ENCODE measurements at regions not wholly inside any gene's neighbourhood (a gene's known extent, or its start where the extent isn't known, plus 50 kb on each side); places are given as distances from the start of the nearest gene placed in this dataset.

DNA sequence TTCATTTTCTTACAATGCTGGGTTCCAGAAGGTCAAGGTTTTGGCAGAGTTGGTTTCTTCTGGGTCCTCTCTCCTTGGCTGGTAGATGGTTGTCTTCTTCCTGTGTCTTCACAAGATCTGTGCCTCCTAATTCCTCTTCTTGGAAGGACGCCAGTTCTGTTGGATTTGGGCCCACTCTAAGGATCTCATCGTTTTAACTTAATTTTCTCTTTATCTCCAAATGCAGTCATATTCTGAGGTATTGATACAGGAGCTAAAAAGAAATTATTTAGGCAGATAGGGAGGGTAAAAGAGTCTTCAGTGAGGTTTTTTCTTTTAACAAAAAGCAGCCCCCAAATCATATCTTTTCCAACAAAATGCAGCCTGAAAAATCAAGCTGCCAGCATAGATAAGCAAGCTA lies 998.4 kb downstream of the SOCS6 start:
- Histone ChIP-seq H3K36me3 (no peaks in the 10 kb centered on the region), H3K4me1 (no peaks in the 10 kb centered on the region), H3K27ac (no peak overlapping the region), H3K9me3 (no peaks in the 10 kb centered on the region), H3K27me3 (no peaks in the 10 kb centered on the region), H3K4me3 (no peak overlapping the region)
- WGBS (ENCODE audit: insufficient coverage, low coverage, low lambda C conversion rate, missing lambda C conversion rate): 31% methylated on average over 2 of the region's 2 CpGs
- no peak for DNase-seq
- intact Hi-C loops (cut with DNase I): no loop called here
- TF ChIP-seq POLR2A (IDR thresholded peaks at IDR 0.05): no peak
- ATAC-seq: no peak

DNA sequence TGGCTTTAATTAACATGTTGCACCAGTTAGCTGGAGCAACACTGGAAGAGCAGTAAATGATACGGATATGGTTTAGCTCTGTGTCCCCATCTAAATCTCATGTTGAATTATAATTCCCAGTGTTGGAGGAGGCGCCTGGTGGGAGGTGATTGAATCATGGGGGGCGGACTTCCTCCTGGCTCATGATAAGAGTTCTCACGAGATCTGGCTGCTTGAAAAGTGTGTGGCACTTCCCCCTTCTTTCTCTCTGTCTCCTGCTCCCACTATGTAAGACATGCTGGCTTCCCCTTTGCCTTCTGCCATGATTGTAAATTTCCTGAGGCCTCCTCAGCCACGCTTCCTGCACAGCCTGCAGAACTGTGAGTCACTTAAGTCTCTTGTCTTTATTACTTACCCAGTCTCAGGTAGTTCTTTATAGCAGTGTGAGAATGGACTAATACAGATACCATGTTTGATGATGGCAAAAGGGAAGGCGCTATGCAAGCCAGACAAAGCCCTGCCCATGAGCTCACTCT lies 963.6 kb downstream of the SOCS6 start:
- no peaks in the 10 kb centered on the region for H3K4me1 ChIP-seq
- intact Hi-C loops (cut with DNase I): no loop called here
- no peaks in the 10 kb centered on the region for H3K27me3 ChIP-seq
- H3K27ac ChIP-seq: no peak overlapping the region
- no peaks in the 10 kb centered on the region for H3K9me3 ChIP-seq
- no peak for ATAC-seq
- TF ChIP-seq, protein P1, sequence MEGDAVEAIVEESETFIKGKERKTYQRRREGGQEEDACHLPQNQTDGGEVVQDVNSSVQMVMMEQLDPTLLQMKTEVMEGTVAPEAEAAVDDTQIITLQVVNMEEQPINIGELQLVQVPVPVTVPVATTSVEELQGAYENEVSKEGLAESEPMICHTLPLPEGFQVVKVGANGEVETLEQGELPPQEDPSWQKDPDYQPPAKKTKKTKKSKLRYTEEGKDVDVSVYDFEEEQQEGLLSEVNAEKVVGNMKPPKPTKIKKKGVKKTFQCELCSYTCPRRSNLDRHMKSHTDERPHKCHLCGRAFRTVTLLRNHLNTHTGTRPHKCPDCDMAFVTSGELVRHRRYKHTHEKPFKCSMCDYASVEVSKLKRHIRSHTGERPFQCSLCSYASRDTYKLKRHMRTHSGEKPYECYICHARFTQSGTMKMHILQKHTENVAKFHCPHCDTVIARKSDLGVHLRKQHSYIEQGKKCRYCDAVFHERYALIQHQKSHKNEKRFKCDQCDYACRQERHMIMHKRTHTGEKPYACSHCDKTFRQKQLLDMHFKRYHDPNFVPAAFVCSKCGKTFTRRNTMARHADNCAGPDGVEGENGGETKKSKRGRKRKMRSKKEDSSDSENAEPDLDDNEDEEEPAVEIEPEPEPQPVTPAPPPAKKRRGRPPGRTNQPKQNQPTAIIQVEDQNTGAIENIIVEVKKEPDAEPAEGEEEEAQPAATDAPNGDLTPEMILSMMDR (IDR thresholded peaks at IDR 0.05): no peak
- TF ChIP-seq POLR2A (IDR thresholded peaks at IDR 0.05): no peak
- 28% methylated on average over 5 of the region's 6 CpGs for WGBS (ENCODE audit: insufficient coverage, low coverage, low lambda C conversion rate, missing lambda C conversion rate)
- no peak overlapping the region for H3K4me3 ChIP-seq
- no peak for DNase-seq
- no peaks in the 10 kb centered on the region for H3K36me3 ChIP-seq

DNA sequence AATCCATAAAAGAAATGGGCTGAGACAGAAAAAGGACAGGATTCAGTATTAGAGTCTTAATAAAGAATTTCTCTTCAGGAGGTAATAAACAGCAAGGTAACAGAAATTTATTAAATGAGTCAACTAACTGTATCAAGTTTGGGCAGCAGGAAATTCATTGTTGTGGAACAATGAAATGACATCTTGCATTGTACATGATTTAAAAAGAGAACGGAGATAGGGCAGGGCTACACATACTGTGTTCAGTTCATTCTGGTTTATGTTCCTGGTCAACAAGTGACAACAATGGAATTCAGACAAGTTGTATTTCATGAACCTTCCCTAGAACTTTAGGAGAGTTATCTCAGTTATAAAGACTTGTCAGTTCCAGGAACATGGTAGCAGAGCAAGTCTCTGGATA lies 961.3 kb downstream of the SOCS6 start:
- DNase-seq (no peak), ATAC-seq (no peak)
- H3K27ac ChIP-seq: no peak overlapping the region
- no peak overlapping the region for H3K4me3 ChIP-seq
- WGBS (ENCODE audit: insufficient coverage, low coverage, low lambda C conversion rate, missing lambda C conversion rate): 27% methylated on average over 1 of the region's 1 CpG
- TF ChIP-seq, protein P1 (IDR thresholded peaks at IDR 0.05): no peak
- TF ChIP-seq POLR2A (IDR thresholded peaks at IDR 0.05): no peak
- H3K9me3 ChIP-seq: no peaks in the 10 kb centered on the region
- no peaks in the 10 kb centered on the region for H3K27me3 ChIP-seq
- H3K36me3 ChIP-seq: no peaks in the 10 kb centered on the region
- intact Hi-C loops (cut with DNase I): no loop called here
- H3K4me1 ChIP-seq: no peaks in the 10 kb centered on the region

DNA sequence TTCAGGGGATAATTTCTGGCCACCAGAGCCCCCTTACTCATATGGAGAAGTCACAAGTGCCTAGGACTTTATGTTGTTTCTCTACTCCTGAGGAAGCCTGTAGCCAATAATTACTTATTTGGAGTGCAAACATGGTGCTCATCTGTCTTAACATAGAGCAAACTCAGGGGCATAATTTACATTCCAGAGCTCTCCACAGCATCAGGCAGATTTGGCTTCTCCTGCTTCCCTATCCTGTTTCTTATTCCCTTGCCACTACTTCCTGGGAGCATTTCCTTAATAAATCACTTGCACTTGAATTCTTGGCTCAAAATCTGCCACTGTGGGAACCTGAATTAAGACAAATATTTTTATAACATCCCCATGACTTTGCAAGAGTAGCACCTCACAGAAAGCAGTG lies 960.9 kb downstream of the SOCS6 start:
- no peaks in the 10 kb centered on the region for H3K4me1 ChIP-seq
- no peaks in the 10 kb centered on the region for H3K27me3 ChIP-seq
- H3K9me3 ChIP-seq: no peaks in the 10 kb centered on the region
- DNase-seq (no peak), ATAC-seq (no peak)
- no peak overlapping the region for H3K4me3 ChIP-seq
- no peak for TF ChIP-seq POLR2A (IDR thresholded peaks at IDR 0.05)
- TF ChIP-seq, protein P1 (IDR thresholded peaks at IDR 0.05): no peak
- intact Hi-C loops (cut with DNase I): no loop called here
- no peaks in the 10 kb centered on the region for H3K36me3 ChIP-seq
- no peak overlapping the region for H3K27ac ChIP-seq

DNA sequence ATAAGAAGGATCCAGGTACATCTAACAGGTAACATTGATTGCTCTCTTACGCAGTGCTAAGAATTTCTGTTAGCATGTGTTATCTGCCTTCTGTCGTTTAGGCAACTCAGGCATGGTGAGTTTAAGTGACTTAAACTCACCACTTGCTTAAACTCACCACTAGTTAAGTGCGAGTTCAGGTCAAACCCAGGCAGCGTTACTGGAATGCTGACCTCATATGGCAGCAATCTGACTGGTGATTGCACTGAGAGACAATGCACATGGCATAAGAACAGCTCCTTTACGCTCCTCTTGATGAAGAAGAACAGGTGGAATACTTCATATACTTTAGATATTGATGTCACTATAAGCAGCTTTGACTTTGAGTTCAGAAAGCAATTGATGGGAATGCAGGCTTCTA lies 954.1 kb downstream of the SOCS6 start:
- WGBS (ENCODE audit: insufficient coverage, low coverage, low lambda C conversion rate, missing lambda C conversion rate): 37% methylated on average over 5 of the region's 5 CpGs
- H3K9me3 ChIP-seq: no peaks in the 10 kb centered on the region
- H3K27ac ChIP-seq: no peak overlapping the region
- H3K4me3 ChIP-seq: no peak overlapping the region
- intact Hi-C loops (cut with DNase I): no loop called here
- no peaks in the 10 kb centered on the region for H3K36me3 ChIP-seq
- ATAC-seq (no peak), DNase-seq (no peak)
- TF ChIP-seq, protein P1 (IDR thresholded peaks at IDR 0.05): no peak
- TF ChIP-seq POLR2A (IDR thresholded peaks at IDR 0.05): no peak
- no peaks in the 10 kb centered on the region for H3K4me1 ChIP-seq
- H3K27me3 ChIP-seq: no peaks in the 10 kb centered on the region

All from right lobe of liver (tissue), 6 donors.